GM12875 (cell line): ENCODE measurements at regions not wholly inside any gene's neighbourhood (a gene's known extent, or its start where the extent isn't known, plus 50 kb on each side); places are given as distances from the start of the nearest gene placed in this dataset.

Experiments used
- H3K4me3 ChIP-seq: one replicate; pipeline ENCODE4 v1.5.1; 2011; ENCODE audit warnings: low read depth, low read length, control low read depth
- TF ChIP-seq, protein P1 (sequence below): IDR thresholded peaks from 2 replicates; pipeline ENCODE4 v1.5.1; 2011; ENCODE audit warnings: low read depth, mild to moderate bottlenecking, control low read depth, inconsistent platforms, low read length, moderate library complexity, borderline replicate concordance; ENCODE audit not compliant: insufficient read depth

DNA sequence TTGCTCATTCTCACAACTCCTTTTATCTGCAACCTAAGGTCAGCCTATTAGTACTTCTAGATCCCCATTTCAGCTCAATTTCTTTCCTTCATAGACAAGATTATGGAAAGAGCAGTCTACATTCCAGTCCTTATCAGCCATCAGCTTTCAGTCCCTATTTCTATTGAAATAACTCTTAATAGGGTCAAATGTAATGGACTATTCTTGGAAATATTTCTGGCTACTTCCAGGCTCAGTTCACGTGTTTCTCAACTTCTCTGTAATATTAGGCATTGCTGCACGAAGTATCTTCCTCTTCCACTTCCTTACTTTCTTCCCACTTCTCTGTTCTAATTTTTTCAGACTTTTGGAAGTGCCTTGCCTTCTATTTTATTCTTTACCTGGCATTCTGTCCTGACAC is 232.9 kb upstream of the USP25 start:
- TF ChIP-seq, protein P1, sequence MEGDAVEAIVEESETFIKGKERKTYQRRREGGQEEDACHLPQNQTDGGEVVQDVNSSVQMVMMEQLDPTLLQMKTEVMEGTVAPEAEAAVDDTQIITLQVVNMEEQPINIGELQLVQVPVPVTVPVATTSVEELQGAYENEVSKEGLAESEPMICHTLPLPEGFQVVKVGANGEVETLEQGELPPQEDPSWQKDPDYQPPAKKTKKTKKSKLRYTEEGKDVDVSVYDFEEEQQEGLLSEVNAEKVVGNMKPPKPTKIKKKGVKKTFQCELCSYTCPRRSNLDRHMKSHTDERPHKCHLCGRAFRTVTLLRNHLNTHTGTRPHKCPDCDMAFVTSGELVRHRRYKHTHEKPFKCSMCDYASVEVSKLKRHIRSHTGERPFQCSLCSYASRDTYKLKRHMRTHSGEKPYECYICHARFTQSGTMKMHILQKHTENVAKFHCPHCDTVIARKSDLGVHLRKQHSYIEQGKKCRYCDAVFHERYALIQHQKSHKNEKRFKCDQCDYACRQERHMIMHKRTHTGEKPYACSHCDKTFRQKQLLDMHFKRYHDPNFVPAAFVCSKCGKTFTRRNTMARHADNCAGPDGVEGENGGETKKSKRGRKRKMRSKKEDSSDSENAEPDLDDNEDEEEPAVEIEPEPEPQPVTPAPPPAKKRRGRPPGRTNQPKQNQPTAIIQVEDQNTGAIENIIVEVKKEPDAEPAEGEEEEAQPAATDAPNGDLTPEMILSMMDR: no peak
- no peak overlapping the region for H3K4me3 ChIP-seq

DNA sequence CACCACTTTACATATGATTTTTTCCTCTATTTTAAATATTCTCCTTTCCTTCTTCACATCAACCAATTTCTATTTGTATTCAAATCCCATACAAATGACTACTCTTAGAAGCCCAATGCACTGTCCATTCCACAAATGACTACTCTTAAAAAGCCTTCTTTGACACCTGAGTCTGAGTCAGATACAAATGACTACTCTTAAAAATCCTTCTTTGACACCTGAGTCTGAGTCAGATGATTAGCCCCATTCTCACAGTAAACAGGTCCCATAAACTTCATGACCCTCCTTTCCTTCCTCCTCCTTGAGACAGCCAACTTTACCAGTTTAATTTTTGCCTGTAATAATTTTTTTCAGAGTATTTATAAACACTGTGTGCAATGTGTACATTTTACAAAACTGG is 231.3 kb upstream of the USP25 start:
- TF ChIP-seq, protein P1: no peak
- H3K4me3 ChIP-seq: no peak overlapping the region

DNA sequence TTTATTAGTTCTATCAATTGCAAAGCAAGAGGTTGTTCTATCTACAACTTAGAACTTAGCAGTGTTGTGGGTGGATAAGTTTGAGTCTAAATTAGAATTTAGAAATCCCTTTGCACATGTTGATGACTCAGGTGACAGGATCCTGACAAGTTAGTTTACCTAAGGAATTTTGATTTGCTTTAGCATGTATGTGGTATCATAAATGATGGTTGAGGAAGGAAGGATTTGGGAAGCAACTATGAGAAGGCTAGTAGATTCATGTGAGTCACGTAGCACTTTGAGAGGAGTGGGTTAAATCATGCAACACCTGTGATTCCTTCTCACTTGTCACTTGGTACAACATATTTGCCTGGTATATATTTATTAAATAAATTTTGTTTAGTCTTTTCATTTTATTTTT is 223.7 kb upstream of the USP25 start:
- TF ChIP-seq, protein P1: no peak
- no peak overlapping the region for H3K4me3 ChIP-seq

DNA sequence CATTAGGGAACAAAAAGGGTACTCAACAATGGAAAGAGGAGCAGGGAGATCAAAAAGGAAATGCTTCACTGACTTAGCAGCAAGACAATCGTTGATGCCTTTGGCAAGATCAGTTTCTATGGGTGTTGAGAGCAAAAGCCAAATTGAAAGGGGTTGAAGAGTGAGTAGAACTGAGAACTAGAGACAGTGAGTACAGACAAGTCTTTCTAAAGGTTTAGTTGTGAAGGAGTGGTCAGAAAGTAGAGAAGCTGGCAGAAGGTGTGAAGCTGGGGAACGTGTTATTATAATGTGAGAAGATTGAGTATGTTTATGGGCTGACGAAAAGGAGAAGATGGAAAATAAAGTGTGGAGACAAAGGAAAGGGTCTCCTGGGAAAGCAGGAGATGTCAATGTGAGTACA is 221.2 kb upstream of the USP25 start:
- no peak overlapping the region for H3K4me3 ChIP-seq
- TF ChIP-seq, protein P1: no peak

DNA sequence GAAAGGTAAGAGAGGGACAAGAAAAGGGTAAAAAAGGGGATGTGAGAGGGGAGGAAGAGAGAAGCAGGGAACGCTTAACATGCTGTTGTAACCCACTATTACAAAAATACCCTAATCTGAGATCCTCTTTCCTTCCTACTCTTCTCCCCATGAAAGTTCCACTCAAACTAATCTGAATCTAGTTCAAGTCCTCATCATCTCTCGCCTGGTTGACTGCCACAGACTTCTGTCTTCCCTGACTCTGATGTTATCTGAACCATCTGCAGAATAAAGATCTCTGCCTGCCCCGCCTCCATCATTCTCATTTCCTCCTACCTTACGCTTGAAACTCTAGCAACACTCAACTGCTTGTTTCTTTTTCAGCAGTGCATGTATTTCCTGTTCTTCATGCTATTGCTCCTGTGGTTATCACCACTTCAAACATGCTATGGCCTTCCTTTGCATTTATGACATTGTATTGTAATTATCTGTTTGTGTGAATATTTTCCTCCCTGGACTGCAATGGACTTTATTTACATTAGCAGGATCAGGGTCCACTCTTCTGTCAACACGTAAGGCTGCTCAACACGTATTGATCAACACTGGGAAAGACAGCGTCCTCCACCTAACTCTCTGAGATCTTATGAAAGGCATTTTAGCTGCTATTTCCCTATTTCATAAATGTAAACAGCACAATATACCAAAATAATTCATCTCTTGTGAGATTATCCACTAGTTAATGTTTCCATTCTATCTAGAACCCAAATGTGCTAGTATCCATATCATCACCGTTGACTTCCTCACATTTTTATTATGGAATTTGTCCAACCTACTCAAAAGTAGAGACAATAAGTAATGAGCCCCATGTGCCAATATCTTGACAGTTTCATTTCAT is 215.5 kb upstream of the USP25 start:
- no peak overlapping the region for H3K4me3 ChIP-seq
- TF ChIP-seq, protein P1: no peak

DNA sequence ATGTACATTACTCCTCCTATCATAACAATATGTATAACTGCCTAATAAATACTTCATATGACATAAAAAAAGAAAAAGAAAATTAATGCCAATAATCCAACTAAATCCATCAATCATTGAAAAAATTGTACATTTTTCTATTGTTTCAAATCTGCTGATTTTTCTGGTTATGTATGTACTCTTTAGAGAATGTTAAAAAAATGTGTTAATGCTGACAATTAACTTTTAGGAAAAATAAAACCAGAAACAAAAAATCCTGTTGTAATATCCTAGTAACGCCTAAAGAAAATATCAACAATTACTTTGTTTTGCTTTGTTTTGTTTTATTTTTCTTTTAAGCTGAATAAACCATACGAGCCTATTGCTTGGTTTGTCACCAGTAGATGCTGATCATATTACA is 213.9 kb upstream of the USP25 start:
- H3K4me3 ChIP-seq: no peak overlapping the region
- TF ChIP-seq, protein P1: no peak

DNA sequence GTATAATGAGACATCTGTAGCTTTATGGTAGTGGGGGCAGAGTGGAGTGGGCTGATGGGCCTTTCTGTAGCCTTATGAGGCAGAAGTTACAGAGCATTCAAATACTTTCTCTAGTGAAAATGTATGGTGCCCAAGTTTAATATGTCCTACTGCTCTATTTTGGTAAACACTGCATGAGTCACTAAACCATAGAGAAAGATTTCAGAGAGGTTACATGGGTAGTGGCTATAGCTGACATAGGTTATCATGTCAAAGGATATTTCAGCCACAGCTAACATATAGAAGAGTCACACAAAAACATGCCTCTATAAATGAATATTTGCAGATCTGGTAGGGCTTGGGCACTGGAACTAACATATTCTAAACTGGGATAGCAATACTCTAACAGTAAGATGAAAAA is 212.4 kb upstream of the USP25 start:
- no peak overlapping the region for H3K4me3 ChIP-seq
- TF ChIP-seq, protein P1: no peak
